SK-N-SH (cell line): ENCODE measurements at regions not wholly inside any gene's neighbourhood (a gene's known extent, or its start where the extent isn't known, plus 50 kb on each side); places are given as distances from the start of the nearest gene placed in this dataset.

Experiments used
- CTCF ChIA-PET: fragments of 300-600, 350-600 bp; formaldehyde crosslinking; extraction: SDS; loops from one replicate; lab custom pipeline; 2021; lab: Yijun Ruan, JAX
- POLR2A ChIA-PET: fragments of 350-600 bp; sonication (Branson Sonifier 250); formaldehyde crosslinking; extraction: SDS; loops from one replicate; lab custom pipeline; 2020; ENCODE audit warnings: antibody characterized with exemption, inconsistent platforms; lab: Yijun Ruan, JAX
- DNase-seq: peaks from one replicate; pipeline ENCODE4 v3.0.0; 2012
- H2AFZ ChIP-seq: fragments of 200-600 bp; sonication (generic); 2 replicates; pipeline ENCODE4 v1.8.1; 2016; ENCODE audit warnings: antibody characterized with exemption, mild to moderate bottlenecking, low read depth
- H3F3A ChIP-seq: fragments of 200-600 bp; sonication (generic); replicated peaks from 2 replicates; pipeline ENCODE3; 2016; ENCODE audit warnings: antibody characterized with exemption, mild to moderate bottlenecking; ENCODE audit not compliant: insufficient read depth
- H3K27ac ChIP-seq, 2 experiments: fragments of 200-500 bp in 1 of 2; fragments of 200-600 bp in 1 of 2; sonication (Bioruptor generic) in 1 of 2; sonication (generic), shearing (Covaris generic) in 1 of 2; 2 replicates each; pipeline versions ENCODE4 v1.5.1 to v1.6.1; 2014 to 2016; ENCODE audit warnings: low read depth in 2 of 2, inconsistent platforms in 1 of 2, low read length in 1 of 2, mild to moderate bottlenecking in 1 of 2, mixed read lengths in 1 of 2
- H3K27me3 ChIP-seq: fragments of 200-600 bp; sonication (generic), shearing (Covaris generic); 2 replicates; pipeline ENCODE4 v1.6.1; 2016; ENCODE audit warnings: mixed run types; ENCODE audit not compliant: insufficient read depth
- H3K36me3 ChIP-seq, 2 experiments: fragments of 200-500 bp in 1 of 2; fragments of 200-600 bp in 1 of 2; sonication (Bioruptor generic) in 1 of 2; sonication (generic) in 1 of 2; replicated peaks in 1 of 2; 2 replicates each; pipeline versions ENCODE3 to v1.5.1; 2014 to 2016; ENCODE audit warnings: low read length in 1 of 2, mild to moderate bottlenecking in 1 of 2; ENCODE audit not compliant: insufficient read depth in 2 of 2, control insufficient read depth in 1 of 2
- H3K4me1 ChIP-seq, 2 experiments: fragments of 200-500 bp in 1 of 2; fragments of 200-600 bp in 1 of 2; sonication (Bioruptor generic) in 1 of 2; sonication (generic), shearing (Covaris generic) in 1 of 2; 2 replicates each; pipeline versions ENCODE4 v1.5.1 to v1.6.1; 2014 to 2016; ENCODE audit warnings: low read depth in 1 of 2, low read length in 1 of 2, mixed run types in 1 of 2; ENCODE audit not compliant: insufficient read depth in 2 of 2, control insufficient read depth in 1 of 2
- H3K4me2 ChIP-seq: fragments of 200-600 bp; sonication (generic), shearing (Covaris generic); 2 replicates; pipeline ENCODE4 v1.6.1; 2017; ENCODE audit warnings: mixed run types
- H3K4me3 ChIP-seq, 2 experiments: fragments of 200-500 bp in 1 of 2; fragments of 200-600 bp in 1 of 2; sonication (Bioruptor generic) in 1 of 2; sonication (generic), shearing (Covaris generic) in 1 of 2; 2 replicates each; pipeline versions ENCODE4 v1.5.1 to v1.8.1; 2014 to 2016; ENCODE audit warnings: low read depth in 2 of 2, inconsistent platforms in 1 of 2, low read length in 1 of 2, mild to moderate bottlenecking in 1 of 2, mixed read lengths in 1 of 2, moderate library complexity in 1 of 2
- H3K79me2 ChIP-seq: fragments of 200-600 bp; sonication (generic); 2 replicates; pipeline ENCODE4 v1.8.1; 2017; ENCODE audit warnings: mild to moderate bottlenecking; ENCODE audit not compliant: insufficient read depth
- H3K9ac ChIP-seq: fragments of 200-600 bp; sonication (generic); 2 replicates; pipeline ENCODE4 v1.6.1; 2017; ENCODE audit warnings: mixed run types
- H3K9me2 ChIP-seq: fragments of 200-600 bp; sonication (generic); 2 replicates; pipeline ENCODE4 v1.6.1; 2017; ENCODE audit warnings: mixed run types
- H3K9me3 ChIP-seq: fragments of 200-600 bp; sonication (generic); 2 replicates; pipeline ENCODE4 v1.6.1; 2017; ENCODE audit warnings: mixed run types, mild to moderate bottlenecking, moderate library complexity
- H4K20me1 ChIP-seq: fragments of 200-600 bp; sonication (generic); 2 replicates; pipeline ENCODE4 v1.6.1; 2017; ENCODE audit warnings: mild to moderate bottlenecking, mixed run types; ENCODE audit not compliant: insufficient read depth
- CHD2 ChIP-seq: fragments of 150-350 bp; IDR thresholded peaks from 2 replicates; pipeline ENCODE4 v1.6.1; 2018; ENCODE audit warnings: low read length; ENCODE audit not compliant: partially characterized antibody
- CTCF ChIP-seq: fragments of 200-600 bp; sonication (generic); IDR thresholded peaks from 2 replicates; pipeline ENCODE4 v1.6.1; 2017; ENCODE audit warnings: antibody characterized with exemption, mild to moderate bottlenecking, moderate library complexity
- ELF1 ChIP-seq: IDR thresholded peaks from 2 replicates; pipeline ENCODE4 v1.4.0; 2012
- EP300 ChIP-seq, 2 experiments: IDR thresholded peaks; 2 replicates each; pipeline versions ENCODE4 v1.4.0 to v1.6.1; 2012; ENCODE audit warnings: borderline replicate concordance in 1 of 2, low read depth in 1 of 2, low read length in 1 of 2
- FOXJ3 ChIP-seq: sonication (generic); formaldehyde crosslinking; IDR thresholded peaks from 2 replicates; pipeline ENCODE4 v1.5.1; 2020; ENCODE audit warnings: mild to moderate bottlenecking, missing genetic modification reagents
- GABPA ChIP-seq: IDR thresholded peaks from 2 replicates; pipeline ENCODE4 v1.4.0; 2012; ENCODE audit warnings: low read depth, mild to moderate bottlenecking
- GATA2 ChIP-seq: sonication (generic); formaldehyde crosslinking; IDR thresholded peaks from 2 replicates; pipeline ENCODE4 v1.5.0; 2020; ENCODE audit warnings: mild to moderate bottlenecking, missing genetic modification reagents
- JUND ChIP-seq: IDR thresholded peaks from 2 replicates; pipeline ENCODE4 v1.4.0; 2012
- MAX ChIP-seq: IDR thresholded peaks from 2 replicates; pipeline ENCODE4 v1.4.0; 2012; ENCODE audit warnings: low read depth
- NFIC ChIP-seq: IDR thresholded peaks from 2 replicates; pipeline ENCODE4 v1.4.0; 2012; ENCODE audit warnings: borderline replicate concordance
- NRF1 ChIP-seq: IDR thresholded peaks from 2 replicates; pipeline ENCODE4 v1.6.1; 2012; ENCODE audit warnings: low read depth, mild to moderate bottlenecking, low read length
- RAD21 ChIP-seq: IDR thresholded peaks from 2 replicates; pipeline ENCODE4 v1.6.1; 2012; ENCODE audit warnings: mild to moderate bottlenecking, low read length
- RCOR1 ChIP-seq: fragments of 150-350 bp; IDR thresholded peaks from 2 replicates; pipeline ENCODE4 v1.6.1; 2017; ENCODE audit warnings: antibody characterized with exemption, low read length
- RFX5 ChIP-seq: IDR thresholded peaks from 2 replicates; pipeline ENCODE4 v1.6.1; 2012; ENCODE audit warnings: mild to moderate bottlenecking, improper control_type of control experiment, low read length
- SIN3A ChIP-seq: IDR thresholded peaks from 2 replicates; pipeline ENCODE4 v1.6.1; 2012; ENCODE audit warnings: low read depth, mild to moderate bottlenecking, low read length, moderate library complexity, borderline replicate concordance
- TAF1 ChIP-seq: IDR thresholded peaks from 2 replicates; pipeline ENCODE4 v1.6.1; 2012; ENCODE audit warnings: low read depth, mild to moderate bottlenecking, low read length, moderate library complexity, borderline replicate concordance
- TEAD4 ChIP-seq: IDR thresholded peaks from 2 replicates; pipeline ENCODE4 v1.4.0; 2012; ENCODE audit warnings: mild to moderate bottlenecking, borderline replicate concordance; ENCODE audit not compliant: insufficient read depth
- WGBS: methylation state at CpG from one replicate; pipeline ENCODE4 v1.1.6; 2017; ENCODE audit warnings: low lambda C conversion rate; 5-methylcytosine and 5-hydroxymethylcytosine counted together
- TF ChIP-seq, protein P1 (sequence below): IDR thresholded peaks from 2 replicates; pipeline ENCODE4 v1.6.1; 2012; ENCODE audit warnings: mild to moderate bottlenecking, low read depth, low read length, moderate library complexity

DNA sequence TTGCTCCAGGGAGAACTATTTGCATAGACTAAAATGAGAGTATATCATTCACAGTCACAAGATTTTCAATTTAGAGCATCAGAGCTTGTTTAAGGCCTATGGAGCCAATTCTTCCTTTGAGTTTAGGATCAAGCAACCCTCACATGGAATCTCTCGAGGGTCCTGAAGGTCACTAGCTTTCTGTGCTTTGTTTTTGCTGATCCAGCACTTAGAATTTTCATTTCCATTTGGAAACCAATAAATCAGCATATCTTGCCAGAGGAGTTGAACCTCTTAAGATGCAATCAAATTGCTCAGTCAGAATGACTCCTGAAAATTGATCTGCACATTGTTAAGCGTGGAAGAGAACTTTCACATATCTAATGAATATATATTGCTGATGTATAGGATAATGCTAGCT, 1039.6 kb downstream of the PDHA2 start:
- Histone ChIP-seq H3K27ac (no peak overlapping the region), H3K4me3 (no peak overlapping the region), H3K4me1 (no peaks in the 10 kb centered on the region), H3K9me3 (no peaks in the 10 kb centered on the region), H3K27me3 (no peaks in the 10 kb centered on the region), H3K9ac (no peak overlapping the region), H3K79me2 (no peaks in the 10 kb centered on the region), H3K36me3 (no peaks in the 10 kb centered on the region), H4K20me1 (no peaks in the 10 kb centered on the region), H2AFZ (no peak overlapping the region)
- no peak for DNase-seq
- POLR2A ChIA-PET, result no interaction called here
- WGBS, result 21% methylated on average over 2 of the region's 2 CpGs
- TF ChIP-seq EP300 (IDR thresholded peaks at IDR 0.05; ENCODE audit: borderline replicate concordance in 1 of 2, low read depth in 1 of 2, low read length in 1 of 2), result no peak
- no peak for TF ChIP-seq ELF1
- no peak for TF ChIP-seq CTCF
- no peak for TF ChIP-seq FOXJ3 (CRISPR knock-in tag)
- TF ChIP-seq, all 33 proteins: peak for 0
- no peak overlapping the region for H3K4me2 ChIP-seq
- no peaks in the 10 kb centered on the region for H3F3A ChIP-seq
- H3K9me2 ChIP-seq, result no peaks in the 10 kb centered on the region
- CTCF ChIA-PET, result no interaction called here

GRCh38 chr4:96887857-96888256, 1048.0 kb downstream of the PDHA2 start:
- no peak overlapping the region for H3K4me2 ChIP-seq
- H3K27me3 ChIP-seq, result no peaks in the 10 kb centered on the region
- no peaks in the 10 kb centered on the region for H3K79me2 ChIP-seq
- no peak overlapping the region for H3K27ac ChIP-seq
- no peak overlapping the region for H3K4me3 ChIP-seq
- H3K9me2 ChIP-seq, result no peaks in the 10 kb centered on the region
- TF ChIP-seq NFIC (no peak), JUND (no peak), TAF1 (no peak), SIN3A (no peak), TEAD4 (no peak), RAD21 (no peak), RFX5 (no peak), RCOR1 (no peak), EP300 (IDR thresholded peaks at IDR 0.05; ENCODE audit: borderline replicate concordance in 1 of 2, low read depth in 1 of 2, low read length in 1 of 2) (no peak), MAX (no peak), ELF1 (no peak), CHD2 (no peak), GATA2 (CRISPR knock-in tag) (no peak), GABPA (no peak), NRF1 (no peak)
- TF ChIP-seq, protein P1, sequence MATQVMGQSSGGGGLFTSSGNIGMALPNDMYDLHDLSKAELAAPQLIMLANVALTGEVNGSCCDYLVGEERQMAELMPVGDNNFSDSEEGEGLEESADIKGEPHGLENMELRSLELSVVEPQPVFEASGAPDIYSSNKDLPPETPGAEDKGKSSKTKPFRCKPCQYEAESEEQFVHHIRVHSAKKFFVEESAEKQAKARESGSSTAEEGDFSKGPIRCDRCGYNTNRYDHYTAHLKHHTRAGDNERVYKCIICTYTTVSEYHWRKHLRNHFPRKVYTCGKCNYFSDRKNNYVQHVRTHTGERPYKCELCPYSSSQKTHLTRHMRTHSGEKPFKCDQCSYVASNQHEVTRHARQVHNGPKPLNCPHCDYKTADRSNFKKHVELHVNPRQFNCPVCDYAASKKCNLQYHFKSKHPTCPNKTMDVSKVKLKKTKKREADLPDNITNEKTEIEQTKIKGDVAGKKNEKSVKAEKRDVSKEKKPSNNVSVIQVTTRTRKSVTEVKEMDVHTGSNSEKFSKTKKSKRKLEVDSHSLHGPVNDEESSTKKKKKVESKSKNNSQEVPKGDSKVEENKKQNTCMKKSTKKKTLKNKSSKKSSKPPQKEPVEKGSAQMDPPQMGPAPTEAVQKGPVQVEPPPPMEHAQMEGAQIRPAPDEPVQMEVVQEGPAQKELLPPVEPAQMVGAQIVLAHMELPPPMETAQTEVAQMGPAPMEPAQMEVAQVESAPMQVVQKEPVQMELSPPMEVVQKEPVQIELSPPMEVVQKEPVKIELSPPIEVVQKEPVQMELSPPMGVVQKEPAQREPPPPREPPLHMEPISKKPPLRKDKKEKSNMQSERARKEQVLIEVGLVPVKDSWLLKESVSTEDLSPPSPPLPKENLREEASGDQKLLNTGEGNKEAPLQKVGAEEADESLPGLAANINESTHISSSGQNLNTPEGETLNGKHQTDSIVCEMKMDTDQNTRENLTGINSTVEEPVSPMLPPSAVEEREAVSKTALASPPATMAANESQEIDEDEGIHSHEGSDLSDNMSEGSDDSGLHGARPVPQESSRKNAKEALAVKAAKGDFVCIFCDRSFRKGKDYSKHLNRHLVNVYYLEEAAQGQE, result no peak
- TF ChIP-seq, all 33 proteins: peak for 0
- no peaks in the 10 kb centered on the region for H3F3A ChIP-seq
- H3K9me3 ChIP-seq, result no peaks in the 10 kb centered on the region
- no peaks in the 10 kb centered on the region for H4K20me1 ChIP-seq
- ChIA-PET POLR2A (no interaction called here), CTCF (no interaction called here)
- H3K9ac ChIP-seq, result no peak overlapping the region
- no peak overlapping the region for H2AFZ ChIP-seq
- no peaks in the 10 kb centered on the region for H3K36me3 ChIP-seq
- no peak for DNase-seq
- 49% methylated on average over 3 of the region's 3 CpGs for WGBS
- H3K4me1 ChIP-seq, result no peaks in the 10 kb centered on the region
